ENCODE measurements at regions not wholly inside any gene's neighbourhood (a gene's known extent, or its start where the extent isn't known, plus 50 kb on each side); places are given as distances from the start of the nearest gene placed in this dataset.

GRCh38 chr3:157718800-157719199 lies 215.6 kb upstream of the VEPH1 start:
- intact Hi-C loops (cut with DNase I): no loop called here
- Histone ChIP-seq H3K27me3 (no peaks in the 10 kb centered on the region), H3K27ac (no peak overlapping the region), H3K4me1 (no peaks in the 10 kb centered on the region), H3K9me3 (no peaks in the 10 kb centered on the region), H3K36me3 (no peaks in the 10 kb centered on the region), H3K4me3 (replicated peaks in 1 of 3) (no peak overlapping the region)
- no peak for TF ChIP-seq POLR2A (IDR thresholded peaks at IDR 0.05)
- no peak for TF ChIP-seq CTCF (IDR thresholded peaks at IDR 0.05)
- WGBS, 2 donors: 45 to 47% methylated on average over 4 of the region's 4 CpGs
- DNase-seq: no peak

DNA sequence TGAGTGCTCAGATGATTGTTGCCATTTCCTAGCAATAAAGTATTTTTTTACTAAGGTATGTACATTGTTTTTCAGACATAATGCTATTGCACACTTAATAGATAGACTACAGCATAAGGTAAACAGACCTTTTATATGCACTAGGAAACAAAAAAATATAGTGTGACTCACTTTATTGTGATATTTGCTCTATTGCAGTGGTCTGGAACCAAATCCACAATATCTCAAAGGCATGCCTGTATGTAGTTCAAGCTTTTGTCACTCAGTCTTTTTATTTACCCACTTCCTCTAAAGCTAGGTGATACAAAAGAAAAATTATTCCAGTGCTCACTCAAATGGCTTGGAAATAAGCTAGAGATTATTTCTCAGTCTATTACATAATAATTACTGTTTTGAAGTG lies 209.9 kb upstream of the VEPH1 start:
- intact Hi-C loops (cut with DNase I): no loop called here
- no peaks in the 10 kb centered on the region for H3K36me3 ChIP-seq
- no peak for TF ChIP-seq CTCF (IDR thresholded peaks at IDR 0.05)
- no peaks in the 10 kb centered on the region for H3K4me1 ChIP-seq
- no peaks in the 10 kb centered on the region for H3K27me3 ChIP-seq
- DNase-seq: no peak
- no peak overlapping the region for H3K4me3 ChIP-seq (replicated peaks in 1 of 3)
- no peak overlapping the region for H3K27ac ChIP-seq
- no peaks in the 10 kb centered on the region for H3K9me3 ChIP-seq

DNA sequence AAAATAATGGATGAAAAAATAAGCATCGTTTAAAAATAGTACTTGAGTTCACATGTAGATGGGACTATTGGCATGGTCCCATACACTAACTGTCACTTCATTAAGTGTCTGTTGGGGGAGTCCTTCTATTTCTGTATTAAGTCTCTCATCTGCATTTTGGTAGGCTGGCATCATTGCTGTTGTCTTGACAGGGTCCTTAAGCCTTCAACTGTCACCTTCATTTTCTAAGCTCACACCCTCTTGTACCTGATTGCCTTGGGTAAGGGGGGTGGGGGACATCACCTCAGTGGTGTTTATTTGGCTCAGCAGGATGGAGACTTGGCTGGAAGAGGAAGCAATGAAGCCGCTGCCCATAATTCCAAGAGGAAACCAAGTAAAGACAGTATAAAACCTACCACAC lies 202.0 kb upstream of the VEPH1 start:
- WGBS, 2 donors: 66 to 69% methylated on average over 2 of the region's 2 CpGs
- H3K27me3 ChIP-seq: no peaks in the 10 kb centered on the region
- DNase-seq: no peak
- no peaks in the 10 kb centered on the region for H3K36me3 ChIP-seq
- intact Hi-C loops (cut with DNase I): no loop called here
- no peak overlapping the region for H3K27ac ChIP-seq
- H3K9me3 ChIP-seq: no peaks in the 10 kb centered on the region
- H3K4me3 ChIP-seq (replicated peaks in 1 of 3): no peak overlapping the region
- H3K4me1 ChIP-seq: no peaks in the 10 kb centered on the region
- TF ChIP-seq CTCF (IDR thresholded peaks at IDR 0.05) (no peak), POLR2A (IDR thresholded peaks at IDR 0.05) (no peak)

GRCh38 chr3:157700405-157700804 lies 197.2 kb upstream of the VEPH1 start:
- no peaks in the 10 kb centered on the region for H3K36me3 ChIP-seq
- 71 to 78% methylated on average over 3 of the region's 3 CpGs for WGBS, 2 donors
- no peaks in the 10 kb centered on the region for H3K9me3 ChIP-seq
- intact Hi-C loops (cut with DNase I): no loop called here
- DNase-seq: no peak
- no peaks in the 10 kb centered on the region for H3K4me1 ChIP-seq
- H3K27ac ChIP-seq: no peak overlapping the region
- TF ChIP-seq CTCF (IDR thresholded peaks at IDR 0.05): no peak
- TF ChIP-seq POLR2A (IDR thresholded peaks at IDR 0.05): no peak
- no peak overlapping the region for H3K4me3 ChIP-seq (replicated peaks in 1 of 3)
- H3K27me3 ChIP-seq: no peaks in the 10 kb centered on the region

DNA sequence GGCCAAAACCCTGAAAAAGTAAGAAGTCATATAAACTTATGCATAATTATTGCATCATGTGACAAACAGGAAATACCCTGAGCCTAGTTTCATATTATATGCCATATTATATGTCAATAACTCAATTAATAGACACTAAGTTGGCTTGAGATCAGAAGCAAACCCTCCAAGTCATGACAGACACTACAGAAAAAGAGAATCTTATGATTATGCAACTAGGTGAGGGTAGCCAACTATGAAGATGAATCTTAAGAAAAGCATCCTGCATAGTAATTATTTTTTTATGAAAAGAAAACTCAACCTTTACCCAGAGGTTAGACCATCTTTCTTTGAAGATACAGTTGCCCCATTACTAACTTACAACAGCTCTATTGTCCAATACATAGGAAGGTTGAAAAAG lies 192.4 kb upstream of the VEPH1 start:
- H3K4me1 ChIP-seq: no peaks in the 10 kb centered on the region
- H3K27me3 ChIP-seq: no peaks in the 10 kb centered on the region
- TF ChIP-seq CTCF (IDR thresholded peaks at IDR 0.05) (no peak), POLR2A (IDR thresholded peaks at IDR 0.05) (no peak)
- no peak for DNase-seq
- no peaks in the 10 kb centered on the region for H3K9me3 ChIP-seq
- no peak overlapping the region for H3K27ac ChIP-seq
- no peaks in the 10 kb centered on the region for H3K36me3 ChIP-seq
- intact Hi-C loops (cut with DNase I): no loop called here
- H3K4me3 ChIP-seq (replicated peaks in 1 of 3): no peak overlapping the region
